ENCODE measurements at regions not wholly inside any gene's neighbourhood (a gene's known extent, or its start where the extent isn't known, plus 50 kb on each side); places are given as distances from the start of the nearest gene placed in this dataset.
A peak's percentile ranks its signal among the peaks of the same experiment; 100 is the strongest.
"Not testable (repeated sequence)": the region's sequence is repeated elsewhere in the genome, so short reads cannot be mapped to it uniquely, and the experiment has no call there.

- not testable (repeated sequence) for DNase-seq (ENCODE audit: low spot score)
Measured at GRCh38 chr9:26492608-26493521, 399.7 kb downstream of the CAAP1 start.

GRCh38 chr9:26491922-26492607, 400.5 kb downstream of the CAAP1 start:
- DNase-seq (ENCODE audit: low spot score) = not testable (repeated sequence)

GRCh38 chr9:26483991-26484390, 408.6 kb downstream of the CAAP1 start:
- no peak for DNase-seq (ENCODE audit: low spot score)

- no peak for DNase-seq (ENCODE audit: low spot score)
Measured at GRCh38 chr9:26477963-26478362, 414.6 kb downstream of the CAAP1 start.

- DNase-seq (ENCODE audit: low spot score) = no peak
Measured at GRCh38 chr9:26471261-26471660, 421.3 kb downstream of the CAAP1 start.

- DNase-seq (ENCODE audit: low spot score) = no peak
Measured at GRCh38 chr9:26470284-26470683, 422.3 kb downstream of the CAAP1 start.

- no peak for DNase-seq (ENCODE audit: low spot score)
Measured at GRCh38 chr9:26463837-26464236, 428.8 kb downstream of the CAAP1 start.

- no peak for DNase-seq (ENCODE audit: low spot score)
Measured at GRCh38 chr9:26462751-26463150, 429.9 kb downstream of the CAAP1 start.

GRCh38 chr9:26462213-26462612, 430.4 kb downstream of the CAAP1 start:
- no peak for DNase-seq (ENCODE audit: low spot score)

GRCh38 chr9:26460624-26461023, 432.0 kb downstream of the CAAP1 start:
- no peak for DNase-seq (ENCODE audit: low spot score)

GRCh38 chr9:26459959-26460358, 432.6 kb downstream of the CAAP1 start:
- DNase-seq (ENCODE audit: low spot score) = no peak

- DNase-seq (ENCODE audit: low spot score) = no peak
Measured at GRCh38 chr9:26458054-26458453, 434.5 kb downstream of the CAAP1 start.

- DNase-seq (ENCODE audit: low spot score) = no peak
Measured at GRCh38 chr9:26457151-26457550, 435.5 kb downstream of the CAAP1 start.

GRCh38 chr9:26439061-26439624, 453.5 kb downstream of the CAAP1 start:
- no peak for DNase-seq (ENCODE audit: low spot score)

GRCh38 chr9:26437056-26437711, 455.4 kb downstream of the CAAP1 start:
- DNase-seq (ENCODE audit: low spot score) = no peak

- DNase-seq (ENCODE audit: low spot score) = peak; percentile 50
Measured at GRCh38 chr9:26426551-26427131, 466.0 kb downstream of the CAAP1 start.

- DNase-seq (ENCODE audit: low spot score) = no peak
Measured at GRCh38 chr9:26418480-26418879, 474.1 kb downstream of the CAAP1 start.

GRCh38 chr9:26415528-26415927, 477.1 kb downstream of the CAAP1 start:
- DNase-seq (ENCODE audit: low spot score) = no peak

GRCh38 chr9:26413611-26414010, 479.0 kb downstream of the CAAP1 start:
- no peak for DNase-seq (ENCODE audit: low spot score)

GRCh38 chr9:26412446-26412845, 480.2 kb downstream of the CAAP1 start:
- no peak for DNase-seq (ENCODE audit: low spot score)

- DNase-seq (ENCODE audit: low spot score) = no peak
Measured at GRCh38 chr9:26406676-26407075, 485.9 kb downstream of the CAAP1 start.

GRCh38 chr9:26399556-26399955, 493.0 kb downstream of the CAAP1 start:
- DNase-seq (ENCODE audit: low spot score) = no peak
